ACC112 (cell line): ENCODE measurements at regions not wholly inside any gene's neighbourhood (a gene's known extent, or its start where the extent isn't known, plus 50 kb on each side); places are given as distances from the start of the nearest gene placed in this dataset.

Experiments
- H2AFZ ChIP-seq: fragments of 200-600 bp; sonication (generic); one replicate; pipeline ENCODE4 v1.6.0; 2017; ENCODE audit warnings: antibody characterized with exemption, low read length; ENCODE audit not compliant: unreplicated experiment
- H3K27ac ChIP-seq: fragments of 200-600 bp; sonication (generic); 2 replicates; pipeline ENCODE4 v1.5.1; 2014; ENCODE audit warnings: low read depth, mild to moderate bottlenecking, antibody characterized with exemption, low read length, moderate library complexity
- H3K27me3 ChIP-seq: fragments of 200-600 bp; sonication (generic); 2 replicates; pipeline ENCODE4 v1.6.1; 2014; ENCODE audit warnings: mild to moderate bottlenecking, antibody characterized with exemption, low read length, moderate library complexity, mixed read lengths; ENCODE audit not compliant: insufficient read depth
- H3K36me3 ChIP-seq: fragments of 200-600 bp; sonication (generic); 2 replicates; pipeline ENCODE4 v1.6.1; 2016; ENCODE audit warnings: mild to moderate bottlenecking, antibody characterized with exemption, low read length, moderate library complexity, mixed read lengths; ENCODE audit not compliant: insufficient read depth
- H3K4me1 ChIP-seq: fragments of 200-600 bp; sonication (generic); one replicate; pipeline ENCODE4 v1.6.1; 2016; ENCODE audit warnings: low read length, mixed read lengths; ENCODE audit not compliant: insufficient read depth, unreplicated experiment, control insufficient read depth
- H3K4me3 ChIP-seq: fragments of 200-600 bp; sonication (generic); 2 replicates; pipeline ENCODE4 v1.5.1; 2014; ENCODE audit warnings: mild to moderate bottlenecking, low read depth, low read length
- H3K79me2 ChIP-seq: fragments of 200-600 bp; sonication (generic); one replicate; pipeline ENCODE4 v1.6.0; 2016; ENCODE audit warnings: low read length; ENCODE audit not compliant: control insufficient read depth, unreplicated experiment, insufficient read depth

- H3K4me3 ChIP-seq: no peak overlapping the region
- no peak overlapping the region for H2AFZ ChIP-seq
- H3K36me3 ChIP-seq: no peaks in the 10 kb centered on the region
Observed at GRCh38 chr6:40925341-40925740, 113.7 kb downstream of the UNC5CL start.

GRCh38 chr6:40924839-40925238 is 114.2 kb downstream of the UNC5CL start:
- Histone ChIP-seq H3K4me1 (no peaks in the 10 kb centered on the region), H3K79me2 (no peaks in the 10 kb centered on the region), H3K36me3 (no peaks in the 10 kb centered on the region), H3K27ac (no peak overlapping the region), H2AFZ (no peak overlapping the region), H3K27me3 (peaks cover 22% of the 10 kb centered on the region; the same call in 1 of the 2 replicates), H3K4me3 (no peak overlapping the region)

More at GRCh38 chr6:40925341-40925740, 113.7 kb downstream of the UNC5CL start:
- Histone ChIP-seq H3K27ac (no peak overlapping the region), H3K79me2 (no peaks in the 10 kb centered on the region), H3K4me1 (no peaks in the 10 kb centered on the region), H3K27me3 (peaks cover 22% of the 10 kb centered on the region; the same call in 1 of the 2 replicates)

- Histone ChIP-seq H3K36me3 (no peaks in the 10 kb centered on the region), H3K4me3 (no peak overlapping the region), H2AFZ (no peak overlapping the region), H3K27ac (no peak overlapping the region), H3K4me1 (no peaks in the 10 kb centered on the region), H3K79me2 (no peaks in the 10 kb centered on the region), H3K27me3 (peaks cover 22% of the 10 kb centered on the region; the same call in 1 of the 2 replicates)
Observed at GRCh38 chr6:40923880-40924279, 115.1 kb downstream of the UNC5CL start.

DNA sequence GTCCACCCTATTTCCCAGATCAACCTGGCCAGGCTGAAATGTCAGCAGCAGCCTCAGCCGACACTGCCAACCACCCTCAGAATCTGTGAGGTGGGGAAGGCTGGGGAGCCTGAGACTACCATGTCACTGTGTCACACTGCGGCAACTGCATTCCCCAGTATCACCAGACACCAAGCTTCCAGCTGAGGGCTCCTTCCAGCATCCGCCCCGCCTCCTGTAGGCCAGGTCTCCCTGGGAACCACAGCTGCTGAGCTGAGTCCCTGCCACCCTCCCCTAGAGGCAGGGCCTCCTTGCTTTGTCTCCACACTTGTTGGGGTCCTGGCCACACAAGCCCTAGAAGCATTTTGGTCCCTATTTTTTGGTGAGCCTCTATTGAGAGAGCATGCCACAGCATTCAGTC is 115.7 kb downstream of the UNC5CL start:
- Histone ChIP-seq H3K27ac (no peak overlapping the region), H3K4me1 (no peaks in the 10 kb centered on the region), H3K79me2 (no peaks in the 10 kb centered on the region), H2AFZ (no peak overlapping the region), H3K27me3 (peaks cover 22% of the 10 kb centered on the region; the same call in 1 of the 2 replicates), H3K4me3 (no peak overlapping the region), H3K36me3 (no peaks in the 10 kb centered on the region)

GRCh38 chr6:40922281-40922680 is 116.7 kb downstream of the UNC5CL start:
- H3K27ac ChIP-seq: no peak overlapping the region
- no peak overlapping the region for H2AFZ ChIP-seq
- no peak overlapping the region for H3K4me3 ChIP-seq
- H3K4me1 ChIP-seq: no peaks in the 10 kb centered on the region
- peaks cover 21% of the 10 kb centered on the region; the same call in 1 of the 2 replicates for H3K27me3 ChIP-seq
- no peaks in the 10 kb centered on the region for H3K36me3 ChIP-seq
- H3K79me2 ChIP-seq: no peaks in the 10 kb centered on the region

DNA sequence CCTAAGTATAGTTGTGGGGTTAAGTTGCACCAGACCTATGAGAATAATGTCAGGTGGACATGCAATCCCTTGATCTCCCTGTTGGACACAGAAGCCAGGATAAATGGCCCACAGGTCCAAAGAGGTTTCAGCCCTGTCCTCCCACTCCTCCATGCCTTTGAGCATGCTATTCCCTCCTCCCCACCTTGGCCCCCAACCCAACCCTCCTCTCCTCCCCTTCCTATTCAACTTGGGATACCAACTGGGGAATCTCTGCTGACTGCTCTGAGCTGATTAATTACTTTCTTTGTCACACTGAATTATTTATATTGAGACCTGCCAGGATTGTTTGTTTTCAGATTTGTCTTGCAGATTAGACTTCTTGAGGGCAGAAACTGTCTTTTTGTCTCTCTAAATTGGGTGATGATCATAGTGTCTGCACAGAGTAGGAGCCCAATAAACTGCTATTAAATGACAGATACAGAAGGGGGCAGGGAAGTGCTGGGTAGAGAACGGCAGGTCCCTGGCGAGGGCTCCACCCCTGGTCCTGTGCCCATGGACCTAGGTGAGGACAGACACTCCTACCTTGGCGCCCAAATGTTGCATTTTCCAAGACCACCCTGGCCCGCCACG is 120.9 kb downstream of the UNC5CL start:
- Histone ChIP-seq H3K4me3 (no peak overlapping the region), H3K27ac (no peak overlapping the region), H2AFZ (no peak overlapping the region), H3K79me2 (no peaks in the 10 kb centered on the region), H3K36me3 (no peaks in the 10 kb centered on the region), H3K27me3 (peaks cover 17% of the 10 kb centered on the region; the same call in 1 of the 2 replicates), H3K4me1 (no peaks in the 10 kb centered on the region)

GRCh38 chr6:40917603-40918002 is 121.4 kb downstream of the UNC5CL start:
- no peak overlapping the region for H2AFZ ChIP-seq
- no peaks in the 10 kb centered on the region for H3K36me3 ChIP-seq
- H3K27ac ChIP-seq: no peak overlapping the region
- H3K27me3 ChIP-seq: peaks cover 17% of the 10 kb centered on the region; the same call in 1 of the 2 replicates
- H3K4me3 ChIP-seq: no peak overlapping the region
- H3K79me2 ChIP-seq: no peaks in the 10 kb centered on the region
- H3K4me1 ChIP-seq: no peaks in the 10 kb centered on the region

GRCh38 chr6:40916845-40917244 is 122.2 kb downstream of the UNC5CL start:
- H3K36me3 ChIP-seq: no peaks in the 10 kb centered on the region
- H3K27me3 ChIP-seq: peaks cover 15% of the 10 kb centered on the region; the same call in 1 of the 2 replicates
- H3K4me3 ChIP-seq: no peak overlapping the region
- H3K27ac ChIP-seq: no peak overlapping the region
- H2AFZ ChIP-seq: no peak overlapping the region
- no peaks in the 10 kb centered on the region for H3K79me2 ChIP-seq
- H3K4me1 ChIP-seq: no peaks in the 10 kb centered on the region

DNA sequence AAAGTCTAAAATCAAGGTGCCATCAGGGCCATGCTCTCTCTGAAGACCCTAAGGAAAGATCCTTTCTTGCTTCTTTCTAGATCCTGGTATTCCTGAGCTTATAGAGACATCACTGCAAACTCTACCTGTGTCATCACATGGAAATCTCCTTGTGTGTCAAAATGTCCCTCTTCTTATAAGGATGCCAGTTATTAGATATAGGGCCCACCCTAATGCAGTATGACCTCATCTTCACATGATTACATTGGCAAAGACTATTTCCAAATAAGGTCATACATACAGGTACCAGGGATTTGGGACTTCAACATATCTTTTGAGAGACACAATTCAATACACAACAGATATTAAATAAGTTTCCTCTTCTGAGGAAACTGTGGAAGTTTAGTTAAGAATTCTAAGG is 123.9 kb downstream of the UNC5CL start:
- Histone ChIP-seq H3K36me3 (no peaks in the 10 kb centered on the region), H3K4me3 (no peak overlapping the region), H2AFZ (no peak overlapping the region), H3K79me2 (no peaks in the 10 kb centered on the region), H3K4me1 (no peaks in the 10 kb centered on the region), H3K27me3 (0 out of 2 replicates have a peak, but pooled peaks cover 8% of the 10 kb centered on the region), H3K27ac (no peak overlapping the region)

GRCh38 chr6:40914005-40914404 is 125.0 kb downstream of the UNC5CL start:
- Histone ChIP-seq H3K27me3 (0 out of 2 replicates have a peak, but pooled peaks cover 8% of the 10 kb centered on the region), H3K27ac (no peak overlapping the region), H3K4me3 (no peak overlapping the region), H3K79me2 (no peaks in the 10 kb centered on the region), H2AFZ (no peak overlapping the region), H3K36me3 (no peaks in the 10 kb centered on the region), H3K4me1 (no peaks in the 10 kb centered on the region)
